Prostate gland (tissue), 2 donors: ENCODE measurements at regions not wholly inside any gene's neighbourhood (a gene's known extent, or its start where the extent isn't known, plus 50 kb on each side); places are given as distances from the start of the nearest gene placed in this dataset.

Experiments
- CTCF ChIP-seq, 4 experiments: fragments of 200-600 bp in 2 of 4; fragments of 450-650 bp in 2 of 4; sonication (generic) in 2 of 4; IDR thresholded peaks; 1 replicate in 3 of 4; 2 replicates in 1 of 4; pipeline ENCODE4 v1.5.1; 2016 to 2019; ENCODE audit warnings: antibody characterized with exemption in 4 of 4, mild to moderate bottlenecking in 2 of 4, moderate library complexity in 2 of 4
- POLR2A ChIP-seq: fragments of 450-650 bp; IDR thresholded peaks from one replicate; pipeline ENCODE4 v1.6.1; 2016; ENCODE audit warnings: antibody characterized with exemption, mild to moderate bottlenecking
- POLR2AphosphoS5 ChIP-seq: sonication (generic); formaldehyde crosslinking; IDR thresholded peaks from one replicate; pipeline ENCODE4 v1.6.1; 2017; ENCODE audit warnings: antibody characterized with exemption

GRCh38 chr7:84627250-84627649 is 432.7 kb upstream of the SEMA3A start:
- TF ChIP-seq CTCF (IDR thresholded peaks at IDR 0.05) (no peak), POLR2AphosphoS5 (no peak), POLR2A (no peak)
